ENCODE measurements at regions not wholly inside any gene's neighbourhood (a gene's known extent, or its start where the extent isn't known, plus 50 kb on each side); places are given as distances from the start of the nearest gene placed in this dataset.

DNA sequence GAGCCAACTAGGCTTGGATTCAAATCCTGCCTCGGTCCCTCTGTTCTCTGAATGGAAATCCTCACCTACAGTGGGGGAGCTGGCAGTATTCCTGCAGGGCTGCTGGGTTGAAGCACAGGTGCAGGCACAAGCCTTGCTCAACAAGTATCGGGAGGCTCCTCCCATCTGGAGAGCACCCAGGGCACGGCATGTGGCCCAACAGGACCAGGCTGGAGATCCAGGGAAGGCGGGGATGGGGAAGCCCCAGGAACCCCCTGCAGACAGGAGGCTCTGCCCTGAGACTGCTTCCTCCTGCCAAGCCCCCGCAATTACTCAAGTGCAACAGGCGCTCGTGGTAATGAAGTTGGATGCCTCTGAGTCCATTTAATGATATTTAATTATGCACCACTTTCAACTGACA is 128.0 kb upstream of the VSTM2B start:
- H3K4me3 ChIP-seq (ENCODE audit: low read length), result no peak overlapping the region
- TF ChIP-seq, protein P1, sequence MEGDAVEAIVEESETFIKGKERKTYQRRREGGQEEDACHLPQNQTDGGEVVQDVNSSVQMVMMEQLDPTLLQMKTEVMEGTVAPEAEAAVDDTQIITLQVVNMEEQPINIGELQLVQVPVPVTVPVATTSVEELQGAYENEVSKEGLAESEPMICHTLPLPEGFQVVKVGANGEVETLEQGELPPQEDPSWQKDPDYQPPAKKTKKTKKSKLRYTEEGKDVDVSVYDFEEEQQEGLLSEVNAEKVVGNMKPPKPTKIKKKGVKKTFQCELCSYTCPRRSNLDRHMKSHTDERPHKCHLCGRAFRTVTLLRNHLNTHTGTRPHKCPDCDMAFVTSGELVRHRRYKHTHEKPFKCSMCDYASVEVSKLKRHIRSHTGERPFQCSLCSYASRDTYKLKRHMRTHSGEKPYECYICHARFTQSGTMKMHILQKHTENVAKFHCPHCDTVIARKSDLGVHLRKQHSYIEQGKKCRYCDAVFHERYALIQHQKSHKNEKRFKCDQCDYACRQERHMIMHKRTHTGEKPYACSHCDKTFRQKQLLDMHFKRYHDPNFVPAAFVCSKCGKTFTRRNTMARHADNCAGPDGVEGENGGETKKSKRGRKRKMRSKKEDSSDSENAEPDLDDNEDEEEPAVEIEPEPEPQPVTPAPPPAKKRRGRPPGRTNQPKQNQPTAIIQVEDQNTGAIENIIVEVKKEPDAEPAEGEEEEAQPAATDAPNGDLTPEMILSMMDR (IDR thresholded peaks at IDR 0.05; ENCODE audit: insufficient read depth, low read depth, low read length, missing control alignments), result no peak
- no peak for DNase-seq (ENCODE audit: low read depth)

DNA sequence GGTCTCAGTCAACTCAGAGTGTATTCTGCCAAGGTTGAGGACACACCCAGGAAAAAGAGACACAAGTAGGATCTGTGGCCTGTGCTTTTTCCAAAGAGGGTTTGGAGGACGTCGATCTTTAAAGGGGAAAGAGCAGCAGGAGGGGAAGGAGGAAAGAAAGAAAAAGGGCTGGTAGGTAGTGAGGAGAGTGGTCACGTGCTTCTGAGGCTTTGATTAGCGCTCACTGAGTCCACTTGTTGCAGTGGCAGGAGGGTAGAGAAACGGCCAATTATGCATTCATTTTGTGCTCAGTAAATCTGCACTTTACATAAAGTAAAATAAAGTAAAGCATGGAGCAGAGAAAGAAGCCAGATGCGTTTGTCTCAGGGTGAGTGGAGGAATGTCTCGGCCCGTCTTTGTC is 126.0 kb upstream of the VSTM2B start:
- TF ChIP-seq, protein P1 (IDR thresholded peaks at IDR 0.05; ENCODE audit: insufficient read depth, low read depth, low read length, missing control alignments), result no peak

DNA sequence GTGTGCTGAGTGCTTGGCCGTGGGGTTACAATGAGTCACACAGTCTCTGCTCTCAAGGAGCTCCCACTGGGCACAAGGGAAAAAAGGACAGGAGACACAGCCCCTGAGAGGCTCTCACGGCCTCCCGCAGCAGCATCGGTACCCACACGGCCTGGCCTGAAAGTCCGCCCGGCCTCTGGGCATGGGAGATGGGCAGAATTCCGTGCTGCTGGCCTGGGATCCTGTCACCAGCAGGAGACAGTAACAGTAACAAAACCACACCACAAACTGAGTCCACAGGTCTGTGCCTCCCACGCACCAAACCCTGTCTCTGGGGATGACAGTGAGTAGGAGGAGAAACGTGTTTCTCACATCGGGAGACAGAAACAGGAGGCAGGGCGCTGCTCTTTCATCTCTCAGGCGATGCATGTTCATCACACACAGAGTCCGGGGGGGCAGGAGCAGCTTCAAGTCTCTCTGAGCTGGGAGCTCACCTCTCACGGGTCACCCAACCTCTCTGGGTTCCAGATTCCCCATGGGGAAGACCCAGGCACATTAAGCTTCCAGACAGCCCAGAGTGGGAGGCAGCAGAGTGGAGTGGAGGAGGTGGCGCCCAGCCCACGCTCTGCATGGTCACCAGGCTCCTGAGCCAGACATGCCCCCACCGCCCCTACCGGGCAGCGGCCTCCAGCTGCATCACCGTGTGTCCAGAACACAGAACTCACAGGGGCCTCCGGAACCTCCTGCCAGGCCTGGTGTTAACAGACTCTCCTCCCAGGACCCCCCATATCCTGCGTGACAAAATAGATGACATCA is 124.7 kb upstream of the VSTM2B start:
- no peak overlapping the region for H3K4me3 ChIP-seq (ENCODE audit: low read length)
- TF ChIP-seq, protein P1 (IDR thresholded peaks at IDR 0.05; ENCODE audit: insufficient read depth, low read depth, low read length, missing control alignments), result no peak
- DNase-seq (ENCODE audit: low read depth), result no peak

More for the DNA sequence above, 126.0 kb upstream of the VSTM2B start:
- H3K4me3 ChIP-seq (ENCODE audit: low read length), result no peak overlapping the region
- DNase-seq (ENCODE audit: low read depth), result no peak

DNA sequence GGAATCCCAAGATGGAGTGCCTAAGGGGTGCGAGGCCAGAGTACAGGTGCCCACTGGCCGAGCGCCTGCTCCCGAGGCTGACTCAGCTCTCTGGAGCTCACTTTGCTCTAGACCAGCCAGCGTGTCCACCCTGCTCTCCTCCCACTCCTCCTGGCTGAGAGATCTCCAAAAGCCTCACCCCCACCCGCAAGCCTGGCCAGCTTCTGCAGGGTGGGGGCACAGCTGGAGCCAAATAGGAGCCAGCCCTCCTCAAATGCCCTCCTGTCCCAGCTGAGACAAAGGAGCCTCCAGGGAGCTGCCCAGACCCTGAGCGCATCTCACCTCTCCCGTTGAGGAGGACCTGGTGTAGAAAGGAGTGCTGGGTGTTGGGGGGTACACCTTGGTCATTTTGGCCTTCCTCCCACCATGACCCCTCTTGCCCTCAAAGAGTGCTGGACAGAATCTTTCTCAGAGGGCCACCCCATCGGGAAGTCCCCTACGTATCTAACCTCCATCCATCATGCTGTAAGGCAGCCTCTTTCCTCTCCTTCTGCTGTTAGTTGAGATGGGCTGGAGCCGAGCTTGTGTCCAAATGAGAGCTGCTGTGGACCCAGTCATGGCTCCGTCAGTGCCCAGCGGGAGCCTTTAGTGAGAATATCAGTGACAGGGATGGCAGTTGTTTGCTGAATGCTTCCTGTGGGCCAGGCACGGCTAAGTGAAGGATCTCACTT is 123.9 kb upstream of the VSTM2B start:
- no peak overlapping the region for H3K4me3 ChIP-seq (ENCODE audit: low read length)
- TF ChIP-seq, protein P1 (IDR thresholded peaks at IDR 0.05; ENCODE audit: insufficient read depth, low read depth, low read length, missing control alignments), result no peak
- no peak for DNase-seq (ENCODE audit: low read depth)

DNA sequence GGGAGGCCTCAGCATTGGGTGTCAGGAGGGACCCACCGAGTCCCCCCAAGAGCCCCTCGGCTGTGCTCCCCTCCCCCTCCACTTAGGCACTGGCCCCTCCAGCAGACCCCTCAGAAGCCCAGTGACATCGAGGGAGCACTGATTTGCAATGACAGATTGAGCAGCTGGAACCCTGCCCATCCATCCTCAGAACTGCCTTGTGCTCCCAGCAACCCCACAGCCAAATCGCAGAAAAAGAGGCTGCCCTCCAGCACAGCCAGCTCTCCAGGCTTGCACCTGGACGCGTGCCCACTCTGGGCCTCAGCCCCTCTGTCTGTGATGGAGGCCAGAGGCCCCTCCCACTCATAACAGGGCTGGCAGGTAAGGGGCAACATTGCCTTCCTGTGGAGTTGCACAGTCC is 123.2 kb upstream of the VSTM2B start:
- H3K4me3 ChIP-seq (ENCODE audit: low read length), result no peak overlapping the region
- TF ChIP-seq, protein P1 (IDR thresholded peaks at IDR 0.05; ENCODE audit: insufficient read depth, low read depth, low read length, missing control alignments), result no peak
- no peak for DNase-seq (ENCODE audit: low read depth)

DNA sequence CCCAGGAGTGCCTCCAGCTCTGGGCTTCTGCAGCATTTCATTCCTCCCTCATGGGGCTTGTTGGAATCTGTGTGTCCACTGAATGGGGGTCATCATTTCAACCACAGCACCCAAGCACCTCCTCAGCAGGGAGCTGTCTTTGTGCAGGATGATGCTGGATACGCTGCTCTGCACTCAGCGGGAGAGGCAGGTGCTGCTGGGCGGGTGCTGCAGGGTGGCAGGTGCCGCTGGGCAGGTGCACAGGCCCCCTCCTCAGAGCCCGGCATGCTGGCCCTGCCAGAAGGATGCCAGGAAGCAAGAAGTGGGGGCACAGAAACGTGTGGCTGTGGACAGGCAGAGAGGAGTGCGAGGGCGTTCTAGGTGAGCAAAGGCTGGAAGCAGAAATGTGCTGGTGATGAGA is 121.8 kb upstream of the VSTM2B start:
- no peak for DNase-seq (ENCODE audit: low read depth)
- TF ChIP-seq, protein P1 (IDR thresholded peaks at IDR 0.05; ENCODE audit: insufficient read depth, low read depth, low read length, missing control alignments), result no peak

More for the DNA sequence above, 121.8 kb upstream of the VSTM2B start:
- H3K4me3 ChIP-seq (ENCODE audit: low read length), result no peak overlapping the region

Measured in epithelial cell of esophagus (primary cell).